MCF 10A (cell line): ENCODE measurements at regions not wholly inside any gene's neighbourhood (a gene's known extent, or its start where the extent isn't known, plus 50 kb on each side); places are given as distances from the start of the nearest gene placed in this dataset.

Experiments used
- BruUV-seq: library from RNA; stranded (reverse); fragments of 400-500 nt; replicated peaks from 2 replicates; lab custom pipeline; 2021; lab: Mats Ljungman, UMichigan
- CTCF ChIA-PET: fragments of 300-600 bp; sonication (Branson Sonifier 250); formaldehyde crosslinking; extraction: SDS; loops from one replicate; lab custom pipeline; 2021; ENCODE audit warnings: antibody characterized with exemption, inconsistent platforms; lab: Yijun Ruan, JAX
- POLR2A ChIA-PET: fragments of 300-600, 350-650 bp; sonication (Branson Sonifier 250); formaldehyde crosslinking; extraction: SDS; loops from one replicate; lab custom pipeline; 2020; ENCODE audit warnings: antibody characterized with exemption, inconsistent platforms; lab: Yijun Ruan, JAX
- DNase-seq: peaks from one replicate; pipeline ENCODE4 v3.0.0-alpha.2; 2018; ENCODE audit not compliant: unreplicated experiment
- H3K27ac Mint-ChIP-seq: one replicate; pipeline ENCODE4 v1.8.0; 2022; ENCODE audit warnings: mild to moderate bottlenecking, low read depth, mixed read lengths; ENCODE audit not compliant: unreplicated experiment
- H3K27me3 Mint-ChIP-seq: one replicate; pipeline ENCODE4 v1.8.0; 2022; ENCODE audit warnings: mixed read lengths; ENCODE audit not compliant: insufficient read depth, unreplicated experiment
- H3K36me3 Mint-ChIP-seq: one replicate; pipeline ENCODE4 v1.8.0; 2022; ENCODE audit warnings: mild to moderate bottlenecking, moderate library complexity, mixed read lengths; ENCODE audit not compliant: insufficient read depth, unreplicated experiment
- H3K4me1 Mint-ChIP-seq: one replicate; pipeline ENCODE4 v1.8.0; 2022; ENCODE audit warnings: mixed read lengths; ENCODE audit not compliant: insufficient read depth, unreplicated experiment
- H3K4me3 Mint-ChIP-seq: one replicate; pipeline ENCODE4 v1.8.0; 2022; ENCODE audit warnings: mild to moderate bottlenecking, moderate library complexity, mixed read lengths; ENCODE audit not compliant: unreplicated experiment
- H3K9me3 Mint-ChIP-seq: one replicate; pipeline ENCODE4 v1.8.0; 2022; ENCODE audit warnings: mixed read lengths; ENCODE audit not compliant: unreplicated experiment
- CTCF ChIP-seq: fragments of 200-600 bp; IDR thresholded peaks from one replicate; pipeline ENCODE4 v1.8.0; 2022; ENCODE audit warnings: antibody characterized with exemption, mild to moderate bottlenecking; ENCODE audit not compliant: unreplicated experiment
- intact Hi-C: fragments of 100-400 bp; cut with micrococcal nuclease; formaldehyde crosslinking; loops from 2 replicates; pipeline ENCODE4 v1.14.1; 2022

- intact Hi-C loops: no loop called here
- BruUV-seq: no TSS peak
- ChIA-PET POLR2A (no interaction called here), CTCF (no interaction called here)
- DNase-seq: no peak
- Mint-ChIP-seq H3K27ac (no peak overlapping the region), H3K4me1 (peaks cover 8% of the 10 kb centered on the region), H3K36me3 (no peaks in the 10 kb centered on the region), H3K27me3 (no peaks in the 10 kb centered on the region), H3K4me3 (no peak overlapping the region), H3K9me3 (peaks cover 3% of the 10 kb centered on the region)
- TF ChIP-seq CTCF: no peak
Measured at GRCh38 chr9:106600955-106601560, 261.9 kb upstream of the ZNF462 start.

- Mint-ChIP-seq H3K4me1 (peaks cover 8% of the 10 kb centered on the region), H3K27me3 (no peaks in the 10 kb centered on the region), H3K9me3 (peaks cover 7% of the 10 kb centered on the region), H3K4me3 (no peak overlapping the region), H3K36me3 (no peaks in the 10 kb centered on the region), H3K27ac (no peak overlapping the region)
- DNase-seq: no peak
- intact Hi-C loops: no loop called here
- ChIA-PET CTCF (interaction anchor here (0.6 kb wide), 1 partner anchor 1732 kb away, joined by 4 read pairs; no protein-coding TSS in a partner anchor), POLR2A (no interaction called here)
- TF ChIP-seq CTCF: no peak
- no TSS peak for BruUV-seq
Measured at GRCh38 chr9:106602344-106602743, 260.6 kb upstream of the ZNF462 start.

GRCh38 chr9:106613250-106613737, 249.7 kb upstream of the ZNF462 start:
- H3K27me3 Mint-ChIP-seq: no peaks in the 10 kb centered on the region

More at GRCh38 chr9:106613250-106613737, 249.7 kb upstream of the ZNF462 start:
- no peak for DNase-seq
- Mint-ChIP-seq H3K4me1 (peaks cover 5% of the 10 kb centered on the region), H3K36me3 (no peaks in the 10 kb centered on the region), H3K4me3 (no peak overlapping the region), H3K27ac (no peak overlapping the region), H3K9me3 (peaks cover 7% of the 10 kb centered on the region)
- TF ChIP-seq CTCF: no peak
- BruUV-seq: no TSS peak
- ChIA-PET POLR2A (interaction anchor here (0.6 kb wide), 2 partner anchors 60 to 99 kb away, joined by 3 read pairs; no protein-coding TSS in a partner anchor), CTCF (interaction anchor here (0.8 kb wide), 1 partner anchor 13 kb away, joined by 4 read pairs; no protein-coding TSS in a partner anchor)
- intact Hi-C loops: no loop called here
